ENCODE measurements at regions not wholly inside any gene's neighbourhood (a gene's known extent, or its start where the extent isn't known, plus 50 kb on each side); places are given as distances from the start of the nearest gene placed in this dataset.

- no peak for TF ChIP-seq CTCF (IDR thresholded peaks at IDR 0.05)
- no peak for TF ChIP-seq POLR2A (IDR thresholded peaks at IDR 0.05)
- DNase-seq: peak in 1 of 3 donors; percentile 10
Measured at GRCh38 chr2:239728751-239729150, 296.4 kb downstream of the NDUFA10 start.

GRCh38 chr2:239727776-239728600 is 297.2 kb downstream of the NDUFA10 start:
- no peaks in the 10 kb centered on the region for H3K4me1 ChIP-seq
- no peaks in the 10 kb centered on the region for H3K27me3 ChIP-seq
- H3K27ac ChIP-seq: no peak overlapping the region
- H3K4me3 ChIP-seq: no peak overlapping the region
- no peaks in the 10 kb centered on the region for H3K9me3 ChIP-seq
- H3K36me3 ChIP-seq: no peaks in the 10 kb centered on the region
- TF ChIP-seq CTCF (IDR thresholded peaks at IDR 0.05): no peak
- DNase-seq: peak in 1 of 3 donors; percentile 40

More at GRCh38 chr2:239728751-239729150, 296.4 kb downstream of the NDUFA10 start:
- no peak overlapping the region for H3K4me3 ChIP-seq
- H3K27ac ChIP-seq: no peak overlapping the region
- no peaks in the 10 kb centered on the region for H3K4me1 ChIP-seq
- no peaks in the 10 kb centered on the region for H3K36me3 ChIP-seq
- H3K27me3 ChIP-seq: no peaks in the 10 kb centered on the region
- H3K9me3 ChIP-seq: no peaks in the 10 kb centered on the region

GRCh38 chr2:239727182-239727775 is 297.9 kb downstream of the NDUFA10 start:
- Histone ChIP-seq H3K4me1 (no peaks in the 10 kb centered on the region), H3K9me3 (no peaks in the 10 kb centered on the region), H3K27ac (no peak overlapping the region), H3K36me3 (no peaks in the 10 kb centered on the region), H3K4me3 (no peak overlapping the region), H3K27me3 (no peaks in the 10 kb centered on the region)
- DNase-seq: peak in 1 of 3 donors; percentile 37
- TF ChIP-seq CTCF (IDR thresholded peaks at IDR 0.05) (no peak), POLR2A (IDR thresholded peaks at IDR 0.05) (no peak)

GRCh38 chr2:239726631-239727181 is 298.4 kb downstream of the NDUFA10 start:
- peak in 1 of 3 donors; percentile 22 for DNase-seq
- Histone ChIP-seq H3K9me3 (no peaks in the 10 kb centered on the region), H3K27ac (no peak overlapping the region), H3K4me1 (no peaks in the 10 kb centered on the region), H3K27me3 (no peaks in the 10 kb centered on the region), H3K36me3 (no peaks in the 10 kb centered on the region), H3K4me3 (no peak overlapping the region)
- TF ChIP-seq POLR2A (IDR thresholded peaks at IDR 0.05): no peak
- TF ChIP-seq CTCF (IDR thresholded peaks at IDR 0.05): no peak

- no peaks in the 10 kb centered on the region for H3K9me3 ChIP-seq
- DNase-seq: peak in 1 of 3 donors; percentile 37
- no peak overlapping the region for H3K4me3 ChIP-seq
- H3K27me3 ChIP-seq: no peaks in the 10 kb centered on the region
- no peak for TF ChIP-seq POLR2A (IDR thresholded peaks at IDR 0.05)
- no peak for TF ChIP-seq CTCF (IDR thresholded peaks at IDR 0.05)
- no peaks in the 10 kb centered on the region for H3K4me1 ChIP-seq
- no peak overlapping the region for H3K27ac ChIP-seq
- H3K36me3 ChIP-seq: no peaks in the 10 kb centered on the region
Measured at GRCh38 chr2:239726091-239726591, 299.0 kb downstream of the NDUFA10 start.
